Thyroid gland (tissue), 4 donors: ENCODE measurements at regions not wholly inside any gene's neighbourhood (a gene's known extent, or its start where the extent isn't known, plus 50 kb on each side); places are given as distances from the start of the nearest gene placed in this dataset.
"Not testable (repeated sequence)": the region's sequence is repeated elsewhere in the genome, so short reads cannot be mapped to it uniquely, and the experiment has no call there.

Experiments used
- DNase-seq, 2 donors: peaks; one replicate each; pipeline ENCODE4 v3.0.0-alpha.2; 2019
- H3K27ac ChIP-seq, 3 donors: fragments of 200-600 bp; sonication (generic); 1 replicate in 2 of 3; 2 replicates in 1 of 3; pipeline ENCODE4 v1.5.1; 2016 to 2019; ENCODE audit warnings: mild to moderate bottlenecking in 1 of 3, moderate library complexity in 1 of 3
- H3K27me3 ChIP-seq: fragments of 200-600 bp; sonication (generic); one replicate; pipeline ENCODE4 v1.5.1; 2019
- H3K36me3 ChIP-seq, 2 donors: fragments of 200-600 bp; sonication (generic); one replicate each; pipeline ENCODE4 v1.5.1; 2016 to 2019
- H3K4me1 ChIP-seq, 2 donors: fragments of 200-600 bp; sonication (generic); one replicate each; pipeline ENCODE4 v1.5.1; 2017 to 2019
- H3K4me3 ChIP-seq, 3 donors: fragments of 200-600 bp; sonication (generic); replicated peaks in 1 of 3; 1 replicate in 2 of 3; 2 replicates in 1 of 3; pipeline ENCODE4 v1.5.1; 2016; ENCODE audit warnings: mild to moderate bottlenecking in 1 of 3
- H3K9me3 ChIP-seq: fragments of 200-600 bp; sonication (generic); one replicate; pipeline ENCODE4 v1.5.1; 2017
- CTCF ChIP-seq, 6 experiments: fragments of 200-600 bp in 3 of 6; fragments of 450-650 bp in 3 of 6; sonication (generic) in 3 of 6; IDR thresholded peaks; one replicate each; pipeline ENCODE4 v1.5.1; 2016 to 2019; ENCODE audit warnings: antibody characterized with exemption in 6 of 6, mild to moderate bottlenecking in 2 of 6, inconsistent platforms in 1 of 6, moderate library complexity in 1 of 6
- POLR2A ChIP-seq, 2 donors: fragments of 450-650 bp; IDR thresholded peaks; one replicate each; pipeline ENCODE4 v1.6.1; 2017; ENCODE audit warnings: antibody characterized with exemption in 2 of 2, mild to moderate bottlenecking in 2 of 2, moderate library complexity in 1 of 2
- WGBS, 2 donors: methylation state at CpG; one replicate each; pipeline ENCODE4 v1.1.5; 2017; 5-methylcytosine and 5-hydroxymethylcytosine counted together
- intact Hi-C: fragments of 100-400 bp; cut with DNase I; formaldehyde crosslinking; loops from one replicate; pipeline ENCODE4 v1.15.1; 2023

GRCh38 chr2:57408587-57408986 lies 638.0 kb upstream of the VRK2 start:
- Histone ChIP-seq H3K36me3 (no peaks in the 10 kb centered on the region), H3K4me1 (no peaks in the 10 kb centered on the region), H3K9me3 (no peaks in the 10 kb centered on the region), H3K4me3 (no peak overlapping the region), H3K27me3 (no peaks in the 10 kb centered on the region), H3K27ac (no peak overlapping the region)
- intact Hi-C loops: no loop called here
- 100% methylated on average over 1 of the region's 1 CpG; no CpG with 5 or more reads in 1 of the 2 donors for WGBS, 2 donors
- TF ChIP-seq POLR2A (IDR thresholded peaks at IDR 0.05) (no peak), CTCF (IDR thresholded peaks at IDR 0.05) (no peak)
- DNase-seq: no peak

GRCh38 chr2:57417007-57417406 lies 629.6 kb upstream of the VRK2 start:
- H3K36me3 ChIP-seq: no peaks in the 10 kb centered on the region
- H3K4me1 ChIP-seq: no peaks in the 10 kb centered on the region
- intact Hi-C loops: no loop called here
- no peaks in the 10 kb centered on the region for H3K9me3 ChIP-seq
- WGBS, 2 donors: 78 to 83% methylated on average over 4 of the region's 4 CpGs
- DNase-seq: no peak
- H3K4me3 ChIP-seq: no peak overlapping the region
- H3K27me3 ChIP-seq: no peaks in the 10 kb centered on the region
- TF ChIP-seq POLR2A (IDR thresholded peaks at IDR 0.05): no peak
- TF ChIP-seq CTCF (IDR thresholded peaks at IDR 0.05): no peak
- no peak overlapping the region for H3K27ac ChIP-seq

GRCh38 chr2:57418859-57419346 lies 627.7 kb upstream of the VRK2 start:
- intact Hi-C loops, H3K36me3 ChIP-seq, H3K27ac ChIP-seq, H3K27me3 ChIP-seq, H3K4me1 ChIP-seq, H3K4me3 ChIP-seq, H3K9me3 ChIP-seq, DNase-seq: not testable (repeated sequence)
- 84 to 87% methylated on average over 11 to 14 of the region's 14 CpGs for WGBS, 2 donors

- Histone ChIP-seq H3K36me3 (no peaks in the 10 kb centered on the region), H3K4me1 (no peaks in the 10 kb centered on the region), H3K9me3 (no peaks in the 10 kb centered on the region), H3K4me3 (no peak overlapping the region), H3K27me3 (no peaks in the 10 kb centered on the region), H3K27ac (no peak overlapping the region)
- no peak for DNase-seq
- intact Hi-C loops: no loop called here
- 37 to 81% methylated on average over 1 of the region's 1 CpG for WGBS, 2 donors
- TF ChIP-seq CTCF (IDR thresholded peaks at IDR 0.05): no peak
- TF ChIP-seq POLR2A (IDR thresholded peaks at IDR 0.05): no peak
Measured at GRCh38 chr2:57429831-57430230, 616.8 kb upstream of the VRK2 start.

- DNase-seq: no peak
- Histone ChIP-seq H3K27me3 (no peaks in the 10 kb centered on the region), H3K4me3 (no peak overlapping the region), H3K27ac (no peak overlapping the region), H3K36me3 (no peaks in the 10 kb centered on the region), H3K4me1 (no peaks in the 10 kb centered on the region), H3K9me3 (no peaks in the 10 kb centered on the region)
- TF ChIP-seq CTCF (IDR thresholded peaks at IDR 0.05): no peak
- intact Hi-C loops: no loop called here
- WGBS, 2 donors: 19 to 25% methylated on average over 1 of the region's 1 CpG
Measured at GRCh38 chr2:57432528-57432927, 614.1 kb upstream of the VRK2 start.

DNA sequence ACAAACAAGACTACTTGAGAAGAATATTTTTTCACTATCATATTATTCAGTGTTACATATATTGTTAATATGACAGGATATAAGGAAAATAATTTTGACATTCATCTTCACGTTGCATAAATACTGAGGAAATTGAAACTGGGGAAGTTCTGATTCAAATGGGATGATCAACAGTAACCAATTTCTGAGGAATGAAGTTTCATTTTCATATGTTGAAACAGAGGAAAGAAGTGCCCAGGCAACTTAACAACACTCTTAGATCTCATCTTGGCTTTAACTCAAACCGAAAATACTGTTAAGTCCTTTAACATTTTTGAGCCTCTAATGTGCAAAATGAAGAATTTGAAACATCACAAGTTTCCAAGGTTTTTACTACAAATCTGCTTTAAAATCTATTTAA lies 612.2 kb upstream of the VRK2 start:
- no peak overlapping the region for H3K27ac ChIP-seq
- H3K4me1 ChIP-seq: no peaks in the 10 kb centered on the region
- intact Hi-C loops: no loop called here
- 61 to 72% methylated on average over 2 of the region's 2 CpGs for WGBS, 2 donors
- H3K36me3 ChIP-seq: no peaks in the 10 kb centered on the region
- no peaks in the 10 kb centered on the region for H3K27me3 ChIP-seq
- H3K4me3 ChIP-seq: no peak overlapping the region
- no peaks in the 10 kb centered on the region for H3K9me3 ChIP-seq
- no peak for DNase-seq
- no peak for TF ChIP-seq CTCF (IDR thresholded peaks at IDR 0.05)
- TF ChIP-seq POLR2A (IDR thresholded peaks at IDR 0.05): no peak
